GM21447 (cell line): ENCODE measurements at regions not wholly inside any gene's neighbourhood (a gene's known extent, or its start where the extent isn't known, plus 50 kb on each side); places are given as distances from the start of the nearest gene placed in this dataset.

Source experiments
- ATAC-seq: cut with Tn5 transposase; IDR thresholded peaks from one replicate; pipeline ENCODE4 v1.9.1; 2021; ENCODE audit not compliant: unreplicated experiment

DNA sequence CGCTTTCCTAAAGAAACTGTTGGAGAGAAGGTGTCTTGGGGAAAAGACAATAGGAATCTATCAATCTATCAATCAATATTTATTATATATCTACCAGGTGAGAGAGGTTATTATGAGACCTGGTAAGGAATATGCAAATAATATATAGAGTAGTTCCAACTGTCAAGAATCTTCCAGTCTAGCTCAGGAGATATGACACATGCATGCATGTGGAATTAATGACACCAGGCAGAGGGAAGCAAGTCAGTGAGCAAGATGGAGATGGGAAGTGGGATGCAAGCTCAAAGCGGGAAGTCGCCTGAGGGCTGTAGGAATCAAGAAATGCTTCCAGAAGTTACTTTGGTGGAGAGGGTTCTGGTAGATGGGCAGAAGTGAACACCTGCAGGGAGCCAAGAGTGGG is 187.4 kb upstream of the NRP1 start:
- no peak for ATAC-seq

DNA sequence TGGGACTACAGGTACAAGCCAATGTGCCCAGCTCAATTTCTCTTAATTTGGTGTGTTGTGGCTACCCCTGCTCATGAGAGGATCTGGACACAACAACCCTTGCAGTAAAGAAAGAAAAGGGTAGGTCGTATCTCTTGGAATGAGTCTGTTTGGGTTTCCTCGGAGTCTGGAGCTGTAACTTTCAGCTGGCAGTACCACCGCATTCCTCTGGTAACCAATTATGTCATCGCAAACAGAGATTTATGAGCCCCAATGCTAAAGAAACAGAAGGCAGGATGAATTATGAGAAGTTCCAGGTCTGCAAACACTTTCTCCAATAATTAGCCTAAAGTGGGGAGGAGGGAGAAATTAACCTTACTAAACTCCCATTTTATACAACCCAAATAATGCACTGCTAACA is 186.6 kb upstream of the NRP1 start:
- ATAC-seq = no peak

DNA sequence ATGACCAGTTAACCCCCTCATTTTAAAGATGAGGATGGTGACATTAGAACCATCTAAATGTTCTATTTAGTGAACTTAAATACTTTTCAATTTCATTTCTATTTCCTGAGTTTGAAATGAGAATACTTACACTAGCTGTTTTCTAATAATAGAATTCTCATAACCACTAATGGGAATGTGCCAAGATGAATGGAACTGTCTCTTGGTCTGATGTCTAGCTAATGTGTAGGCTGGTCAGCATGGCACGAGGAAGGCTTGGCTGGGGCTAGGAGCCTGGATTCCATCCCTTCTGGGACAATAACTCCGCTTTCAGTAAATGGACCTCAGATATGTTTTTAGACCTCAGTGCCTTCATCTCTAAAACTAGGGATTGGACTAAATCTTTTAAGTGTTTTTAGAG is 185.8 kb upstream of the NRP1 start:
- no peak for ATAC-seq

DNA sequence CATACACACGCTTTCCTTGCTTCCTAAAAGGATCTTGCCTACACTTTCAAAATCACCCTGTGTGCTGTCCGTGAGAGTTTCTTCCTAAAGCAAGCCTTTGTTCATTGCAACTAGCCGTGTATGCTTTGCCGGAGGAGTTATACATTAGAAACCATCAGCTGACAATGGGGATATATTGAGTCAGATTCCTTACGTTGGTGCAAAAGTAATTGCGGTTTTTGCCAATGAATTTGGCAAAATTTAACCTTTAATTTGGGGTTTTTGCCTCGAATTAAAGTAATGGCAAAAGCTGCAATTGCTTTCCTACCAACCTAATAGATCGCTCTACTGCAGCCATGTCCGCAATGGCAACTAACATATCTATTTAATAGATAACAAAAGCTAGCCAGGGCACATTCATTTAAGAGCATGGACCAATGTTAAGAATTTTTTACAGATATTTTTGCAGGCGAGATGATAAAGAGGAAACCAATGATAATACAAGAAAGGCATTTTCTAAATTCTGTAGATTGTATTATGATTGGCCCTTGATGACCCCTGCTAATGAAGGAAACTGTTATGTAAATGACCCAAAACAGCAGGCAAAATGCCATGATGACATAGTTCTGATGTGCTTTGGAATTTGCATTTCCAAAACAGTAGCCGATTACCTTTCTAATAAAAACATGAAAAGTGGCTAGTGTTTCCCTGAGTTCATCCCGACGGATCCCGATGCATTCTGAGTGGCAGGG is 184.8 kb upstream of the NRP1 start:
- no peak for ATAC-seq

DNA sequence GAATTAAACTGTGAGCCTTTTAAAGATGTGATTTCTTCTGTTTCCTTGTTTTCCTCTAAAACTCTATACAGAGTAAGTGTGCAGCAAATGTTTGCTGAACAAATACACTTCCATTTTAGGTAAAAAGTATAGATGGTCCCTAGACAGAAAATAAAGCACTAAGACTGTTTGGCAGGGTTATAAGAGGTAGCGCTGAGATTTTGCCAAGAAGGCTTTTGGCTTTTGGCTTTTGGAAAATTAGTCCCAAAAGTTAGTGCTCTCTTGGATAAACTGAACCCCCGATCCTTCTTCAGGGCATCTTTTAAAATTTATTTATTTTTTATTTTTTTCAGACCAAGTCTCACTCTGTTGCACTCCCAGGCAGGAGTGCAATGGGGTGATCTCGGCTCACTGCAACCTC is 175.7 kb upstream of the NRP1 start:
- no peak for ATAC-seq

DNA sequence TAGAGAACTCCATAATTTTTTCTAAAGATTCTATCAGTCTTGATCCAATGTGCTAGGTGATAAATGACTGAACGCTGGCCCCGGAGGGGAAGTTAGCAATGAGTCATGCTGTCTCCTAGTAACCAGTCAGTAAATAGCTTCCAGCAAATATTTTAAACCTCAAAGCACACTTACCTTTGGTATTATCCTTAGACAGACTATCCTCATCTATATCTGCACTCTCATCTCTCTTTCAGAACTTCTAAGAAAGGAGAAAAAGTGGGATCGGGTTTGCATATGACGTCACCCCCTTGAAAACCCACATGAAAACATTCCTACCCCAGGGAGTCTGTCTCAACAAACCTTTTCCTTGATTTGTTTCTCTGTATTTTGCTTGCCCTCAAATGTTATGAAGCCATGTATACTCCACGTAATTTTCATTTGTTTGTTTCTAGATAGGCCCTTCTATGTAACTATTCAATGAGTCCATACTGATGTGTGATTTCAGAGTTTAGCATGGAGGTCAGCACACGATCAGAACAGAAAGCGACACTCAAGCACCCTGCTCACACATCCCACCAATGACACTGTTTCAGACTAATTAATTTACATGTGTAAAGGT is 174.9 kb upstream of the NRP1 start:
- peak; percentile 73 for ATAC-seq

DNA sequence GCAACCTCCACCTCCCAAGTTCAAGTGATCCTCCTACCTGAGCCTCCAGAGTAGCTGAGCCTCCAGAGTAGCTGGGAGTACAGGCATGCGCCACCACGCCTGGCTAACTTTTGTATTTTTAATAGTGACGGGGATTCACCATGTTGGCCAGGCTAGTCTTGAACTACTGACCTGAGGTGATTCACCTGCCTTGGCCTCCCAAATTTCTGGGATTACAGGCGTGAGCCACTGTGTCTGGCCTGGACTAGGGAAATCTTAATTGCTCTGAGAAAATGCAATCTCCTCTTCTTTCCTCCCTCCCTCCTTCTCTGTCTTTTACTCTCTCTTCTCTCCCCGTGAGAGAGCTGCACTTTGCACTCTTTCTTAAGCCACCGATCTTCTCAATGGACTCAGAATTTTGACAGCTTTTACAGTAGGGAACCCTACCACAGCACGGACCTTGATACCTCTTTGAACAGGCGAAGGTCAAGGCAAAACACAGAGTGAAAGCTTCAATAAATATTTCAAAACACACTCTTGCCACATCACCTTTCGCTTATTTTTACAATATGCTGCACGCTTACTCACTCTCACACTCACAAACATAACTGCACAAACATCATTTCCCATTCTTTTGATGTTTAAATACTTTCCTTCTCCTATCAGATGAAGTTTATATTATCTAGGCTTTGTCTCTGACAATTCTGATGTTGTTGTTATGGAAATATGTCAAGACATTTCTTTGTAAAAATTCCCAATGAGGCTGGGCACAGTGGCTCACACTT is 173.4 kb upstream of the NRP1 start:
- no peak for ATAC-seq

DNA sequence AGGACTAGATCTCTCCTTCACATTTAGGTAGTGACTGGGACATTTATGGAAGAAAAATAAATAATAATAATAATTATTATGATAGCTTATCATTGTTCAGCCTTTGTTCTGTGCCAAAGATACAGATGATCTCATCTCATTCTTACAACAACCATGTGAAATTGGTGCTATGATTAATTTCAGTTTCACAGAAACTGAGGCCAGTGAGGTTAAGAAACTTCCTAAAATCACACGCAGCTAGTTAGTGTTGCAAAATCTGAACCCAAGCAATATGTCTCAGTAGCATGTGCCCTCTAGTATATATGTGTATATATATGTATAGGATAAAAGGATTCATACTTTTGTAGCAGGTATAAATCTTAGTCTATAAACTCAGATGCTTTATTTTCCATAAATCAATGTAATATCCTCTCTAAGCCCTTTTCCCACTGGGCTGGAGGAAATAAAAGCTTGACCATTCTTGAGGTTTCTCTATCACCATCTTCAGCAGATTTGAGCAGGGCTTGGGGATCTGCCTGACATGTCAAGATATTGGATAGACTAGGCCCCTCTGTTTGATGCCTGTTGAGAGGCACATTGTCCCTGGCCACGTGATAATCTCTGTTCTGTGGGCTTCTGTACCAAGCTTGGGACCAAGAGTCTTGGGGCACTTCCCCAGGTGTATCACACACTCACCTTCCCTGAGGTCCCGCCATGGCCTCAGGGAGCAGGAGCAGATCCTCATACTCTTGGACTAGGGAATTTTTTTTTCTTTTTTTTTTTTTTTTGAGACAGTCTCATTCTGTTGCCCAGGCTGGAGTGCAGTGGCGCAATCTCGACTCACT is 172.6 kb upstream of the NRP1 start:
- ATAC-seq = peak; percentile 66

DNA sequence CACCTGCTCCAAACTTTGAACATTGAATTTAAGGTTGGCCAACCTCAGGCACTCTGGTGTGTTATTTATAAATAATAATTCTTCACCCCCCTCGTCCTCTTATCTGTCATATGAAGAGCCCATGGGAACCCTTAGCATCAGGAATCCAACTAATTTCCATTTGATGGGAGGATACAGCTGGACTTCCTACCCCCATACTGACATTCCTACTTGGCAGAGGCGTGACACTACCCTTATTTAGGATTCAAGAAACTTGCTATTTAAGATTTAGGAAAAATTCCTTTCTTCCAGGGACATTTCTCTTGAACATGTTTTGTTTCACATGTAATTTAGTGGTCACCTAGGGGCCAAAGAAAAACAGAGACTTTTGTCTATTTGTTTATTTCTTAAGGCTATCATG is 171.9 kb upstream of the NRP1 start:
- no peak for ATAC-seq

DNA sequence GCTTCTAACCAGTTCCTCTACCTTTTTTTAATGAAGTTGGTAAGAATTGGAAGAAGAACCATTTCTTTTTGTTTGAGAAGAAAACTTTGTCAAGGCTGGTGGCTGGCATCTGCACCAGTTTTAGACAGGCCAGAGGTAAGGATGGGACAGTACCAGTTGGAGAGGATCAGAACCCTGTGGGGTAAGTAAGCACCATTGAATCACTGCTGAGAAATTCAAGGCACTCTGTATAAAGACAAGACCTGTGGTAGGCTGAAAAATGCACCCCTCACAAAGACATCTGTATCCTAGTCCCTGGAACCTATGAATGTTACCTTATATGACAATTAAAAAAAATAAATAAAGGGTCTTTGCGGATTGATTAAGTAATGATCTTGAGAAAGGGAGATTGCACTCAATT is 166.7 kb upstream of the NRP1 start:
- ATAC-seq = no peak

DNA sequence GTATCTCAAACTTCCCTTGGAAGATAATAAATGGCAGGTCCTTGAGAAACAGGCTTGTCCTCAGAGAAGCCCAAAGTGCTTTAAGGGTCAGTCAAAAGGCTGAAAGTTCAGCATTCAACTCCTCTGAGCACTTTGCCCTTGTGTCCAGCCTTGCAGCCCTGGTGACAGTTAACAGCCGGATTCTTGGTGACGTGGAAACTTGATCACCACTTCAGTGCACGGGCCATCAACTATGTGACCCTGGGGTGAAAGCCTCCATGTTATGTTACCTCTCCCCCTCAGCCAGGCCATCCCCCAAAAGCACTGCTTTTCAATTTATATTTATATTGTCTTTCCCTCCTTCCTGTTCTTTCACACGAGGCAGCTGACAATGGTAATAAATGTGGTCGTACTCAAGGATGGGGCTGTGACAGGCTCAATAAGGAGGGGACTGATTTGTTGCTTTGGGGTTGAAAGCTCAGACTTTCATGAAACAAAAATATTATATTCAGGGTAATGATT is 164.0 kb upstream of the NRP1 start:
- ATAC-seq = no peak

DNA sequence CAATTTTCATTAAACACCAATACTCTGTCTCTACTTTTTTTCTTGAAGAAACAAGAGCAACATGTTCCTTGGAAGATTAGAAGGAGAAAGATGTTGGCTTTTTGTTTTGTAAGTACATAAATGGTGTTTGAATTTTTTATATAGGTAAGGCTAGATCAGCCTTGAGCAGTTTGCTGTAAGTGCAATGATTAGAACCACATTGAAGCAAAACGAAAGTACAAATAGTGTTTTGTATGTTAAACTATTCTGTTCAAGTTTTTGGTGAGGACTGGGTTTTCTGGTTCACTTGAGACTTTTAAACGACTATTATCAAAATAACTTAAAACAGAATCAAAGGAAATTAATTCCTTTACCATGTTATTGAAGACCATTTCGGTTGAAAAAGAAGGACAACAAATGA is 162.9 kb upstream of the NRP1 start:
- ATAC-seq = no peak

DNA sequence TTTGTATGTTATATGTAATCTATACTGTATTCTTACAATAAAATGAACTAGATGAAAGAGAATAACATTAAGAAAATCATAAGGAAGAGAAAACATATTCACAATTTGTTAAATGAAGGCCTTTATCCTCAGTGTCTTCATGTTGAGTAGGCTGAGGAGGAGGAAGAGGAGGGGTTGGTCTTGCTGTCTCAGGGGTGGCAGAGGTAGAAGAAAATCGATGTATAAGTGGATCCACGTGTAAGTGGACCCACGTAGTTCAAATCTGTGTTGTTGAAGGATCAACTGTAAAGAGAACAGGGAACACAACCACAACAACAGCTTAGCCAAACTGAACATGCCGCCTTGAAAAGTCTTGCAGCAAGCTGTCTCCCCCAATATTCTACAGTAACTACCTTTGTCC is 161.6 kb upstream of the NRP1 start:
- ATAC-seq = no peak

DNA sequence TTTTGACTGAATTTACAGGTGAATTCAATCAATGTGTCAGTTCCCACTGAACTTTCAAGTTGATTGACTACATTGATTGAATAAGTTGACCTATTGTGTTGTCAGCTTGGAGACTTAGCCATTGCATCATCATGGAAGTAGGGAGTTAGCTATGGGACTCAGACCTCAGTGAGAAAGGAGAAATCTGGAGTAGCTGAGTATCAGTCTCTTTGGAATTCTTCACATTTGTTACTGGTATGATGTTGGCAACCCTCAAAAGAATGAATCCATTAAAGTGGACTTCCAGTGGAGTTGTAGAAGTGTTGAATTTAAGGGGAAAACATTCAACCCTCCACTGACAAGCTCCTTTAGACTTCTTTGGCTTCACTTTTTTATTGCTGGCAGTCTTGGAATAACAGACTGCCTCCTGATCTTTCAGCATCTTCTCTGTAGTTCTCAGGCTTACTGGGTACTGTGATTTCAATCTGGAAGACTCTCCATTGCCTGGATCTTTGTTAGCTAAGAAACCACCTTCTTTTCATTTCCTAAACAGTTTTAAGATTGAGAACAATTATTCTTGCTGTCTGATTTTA is 160.3 kb upstream of the NRP1 start:
- ATAC-seq = no peak

DNA sequence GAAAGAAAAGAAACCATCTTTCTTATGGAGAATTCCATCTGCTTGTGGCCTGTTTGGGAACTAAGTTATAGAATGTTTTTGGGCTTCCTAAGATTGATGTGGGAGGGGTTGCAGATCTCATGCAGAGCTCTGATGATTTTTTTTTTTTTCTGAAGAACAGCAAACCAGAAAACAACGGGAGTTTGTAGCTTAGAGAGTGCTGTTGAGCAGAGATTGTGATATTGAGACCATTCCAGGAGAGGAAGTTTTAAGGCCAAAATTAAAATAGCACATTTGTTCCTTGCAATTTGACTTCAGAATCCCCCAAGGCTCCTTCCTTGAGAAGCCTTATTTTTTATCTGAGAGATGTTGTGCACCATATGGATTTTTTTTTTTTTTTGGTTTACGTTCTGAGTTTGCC is 159.5 kb upstream of the NRP1 start:
- no peak for ATAC-seq

DNA sequence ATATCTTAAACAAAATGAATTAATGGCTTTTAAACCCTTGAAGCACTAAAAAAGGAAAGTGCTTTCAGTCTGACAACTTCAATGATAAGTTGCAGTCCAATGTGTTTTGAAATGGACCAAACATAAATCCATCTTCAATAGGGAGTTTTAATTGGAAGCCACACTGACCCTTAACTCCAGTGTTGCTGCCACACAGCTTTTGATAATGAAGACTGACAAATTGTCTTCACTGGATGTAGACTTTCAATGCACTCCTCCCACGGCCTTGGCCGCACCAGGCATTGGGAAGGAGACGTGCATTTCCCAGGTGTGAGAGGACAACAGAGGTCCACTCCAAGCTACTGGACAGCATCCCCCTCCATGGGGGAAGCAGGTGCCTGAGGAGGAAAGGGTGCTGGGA is 159.0 kb upstream of the NRP1 start:
- no peak for ATAC-seq

DNA sequence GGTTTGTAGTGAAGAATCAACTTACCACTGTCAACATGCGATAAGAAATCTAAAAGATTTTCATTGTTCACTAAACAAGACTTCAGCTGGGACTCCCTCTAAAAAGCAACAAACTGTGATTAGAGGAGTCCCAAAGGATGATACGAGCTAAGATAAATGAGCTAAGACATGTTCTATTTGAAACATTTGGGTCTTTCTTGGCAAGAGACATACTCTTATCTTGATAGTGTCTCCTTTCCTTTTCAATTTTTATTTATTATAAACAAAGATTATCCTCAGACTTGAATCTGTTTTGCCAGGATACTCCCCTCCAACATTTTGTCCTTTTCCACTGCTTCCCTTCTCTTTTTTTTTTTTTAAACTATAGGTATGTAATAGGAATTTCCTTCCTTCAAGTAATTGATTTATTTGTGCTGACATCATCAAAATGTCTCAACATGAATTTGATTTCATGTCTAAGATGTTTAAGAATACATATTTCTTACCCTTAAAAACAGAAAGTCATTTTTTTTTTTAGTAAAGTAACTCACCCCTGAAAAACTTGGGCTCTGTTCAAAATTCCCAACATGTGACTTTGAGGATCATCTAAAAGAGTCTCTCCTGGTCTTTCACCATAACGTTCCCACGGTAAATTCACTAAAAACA is 158.4 kb upstream of the NRP1 start:
- ATAC-seq = no peak

DNA sequence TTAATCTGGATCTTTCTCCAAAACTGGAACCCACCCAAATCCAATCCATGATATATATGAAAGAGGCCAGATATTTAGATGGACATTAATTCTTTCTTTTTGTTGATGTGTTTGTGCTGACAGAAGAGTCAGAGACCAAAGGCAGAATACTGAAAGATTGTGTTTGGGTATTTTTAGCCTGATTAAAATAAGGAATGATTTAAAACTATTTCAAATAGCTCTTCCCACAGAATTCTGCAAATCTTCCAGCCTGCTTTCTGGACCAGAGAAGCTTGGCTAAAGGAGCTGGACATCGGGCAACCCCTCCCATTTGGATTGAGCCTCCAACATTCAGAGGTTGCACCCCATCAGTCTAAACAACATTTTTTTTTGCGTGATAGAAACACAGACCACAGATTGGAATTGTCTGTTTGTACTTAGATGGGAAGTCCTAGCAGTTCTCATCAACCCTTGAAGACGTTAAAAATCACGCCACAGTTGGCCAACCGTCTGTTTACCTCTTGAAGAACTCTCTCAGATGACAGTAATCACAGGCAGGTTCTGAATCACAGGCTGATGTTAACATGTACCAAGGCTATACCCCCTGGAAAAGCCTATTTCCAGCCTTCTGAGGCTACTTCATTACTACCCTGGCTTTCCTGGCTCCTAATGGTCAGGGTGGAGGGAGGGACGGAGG is 155.2 kb upstream of the NRP1 start:
- ATAC-seq = no peak

DNA sequence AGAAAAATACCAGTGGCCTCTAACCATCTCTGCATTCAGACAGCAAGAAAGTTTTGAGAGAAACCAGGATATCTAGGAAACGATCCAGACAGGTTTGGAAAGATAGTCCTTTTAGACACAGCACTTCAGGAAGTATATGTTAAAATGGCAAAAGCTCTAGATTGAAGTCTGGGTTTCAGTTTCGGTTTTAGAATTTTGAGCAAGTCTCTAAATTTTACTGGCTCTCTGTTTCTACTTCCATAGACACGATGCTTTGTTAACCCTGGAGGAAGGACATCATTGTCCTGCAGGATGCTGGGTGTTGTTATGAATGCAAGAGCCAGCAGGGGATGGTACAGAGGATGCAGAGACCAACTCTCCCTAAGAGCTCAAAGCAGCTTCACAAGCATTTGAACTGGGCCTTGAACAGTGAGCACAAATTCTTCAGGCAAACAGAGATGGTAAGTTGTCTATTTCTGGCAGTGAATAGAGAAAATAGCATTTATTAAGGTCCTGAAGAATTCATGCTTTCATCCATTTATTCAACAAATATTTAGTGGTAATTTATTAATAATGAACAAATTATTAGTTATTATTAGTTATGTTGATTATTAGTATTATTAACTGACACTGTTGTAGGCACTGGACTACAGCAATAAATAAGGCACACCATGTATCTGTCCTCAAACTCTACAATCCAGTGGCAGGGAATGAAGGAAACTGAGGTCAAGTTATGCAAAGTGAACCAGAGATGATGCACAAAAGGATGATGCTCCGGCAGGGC is 152.7 kb upstream of the NRP1 start:
- ATAC-seq = no peak
